GM12891 (cell line): ENCODE measurements at regions not wholly inside any gene's neighbourhood (a gene's known extent, or its start where the extent isn't known, plus 50 kb on each side); places are given as distances from the start of the nearest gene placed in this dataset.

ENCODE experiments used
- PAX5 ChIP-seq: IDR thresholded peaks from 2 replicates; pipeline ENCODE4 v1.6.1; 2011; ENCODE audit warnings: low read length, moderate library complexity, mild to moderate bottlenecking; ENCODE audit not compliant: insufficient read depth, severe bottlenecking
- POLR2A ChIP-seq: IDR thresholded peaks from 2 replicates; pipeline ENCODE4 v1.6.1; 2011; ENCODE audit warnings: low read depth, low read length, control low read depth
- POLR2AphosphoS5 ChIP-seq: IDR thresholded peaks from 2 replicates; pipeline ENCODE4 v1.6.1; 2011; ENCODE audit warnings: low read depth, low read length, control low read depth
- POU2F2 ChIP-seq: IDR thresholded peaks from 2 replicates; pipeline ENCODE4 v1.6.1; 2011; ENCODE audit warnings: low read depth, mild to moderate bottlenecking, control low read depth, low read length, moderate library complexity
- SPI1 ChIP-seq: IDR thresholded peaks from 2 replicates; pipeline ENCODE4 v1.6.1; 2011; ENCODE audit warnings: low read depth, low read length, control low read depth
- TAF1 ChIP-seq: IDR thresholded peaks from 2 replicates; pipeline ENCODE4 v1.6.1; 2011; ENCODE audit warnings: low read depth, low read length, control low read depth

DNA sequence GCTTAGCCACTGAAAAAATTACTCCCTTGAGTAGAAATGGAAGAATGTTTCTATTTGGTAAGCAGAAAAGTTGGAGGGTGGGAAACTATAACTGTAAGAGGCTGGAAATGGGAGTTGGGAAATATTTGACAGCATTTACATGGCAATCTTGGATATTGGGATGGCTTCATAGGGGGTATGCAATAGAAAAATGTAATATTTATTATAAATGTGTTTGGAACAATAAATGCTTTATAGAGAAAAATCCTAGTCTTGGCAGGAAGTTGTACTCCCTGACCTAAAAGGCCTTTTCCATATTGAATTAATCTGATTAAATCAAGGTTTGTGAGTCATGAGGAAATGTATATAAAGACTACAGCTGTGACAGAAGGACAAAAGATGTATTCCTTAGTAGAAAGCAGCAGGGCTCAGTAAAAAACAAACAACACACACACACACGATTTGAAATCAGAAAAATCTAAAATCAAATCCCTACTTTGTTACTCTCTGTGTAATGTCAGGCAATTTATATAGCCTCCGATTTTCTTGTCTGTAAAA is 272.3 kb downstream of the CD109 start:
- TF ChIP-seq POLR2AphosphoS5 (no peak), POLR2A (no peak), POU2F2 (no peak), TAF1 (no peak), SPI1 (no peak), PAX5 (no peak)
